SK-N-SH (cell line): ENCODE measurements at regions not wholly inside any gene's neighbourhood (a gene's known extent, or its start where the extent isn't known, plus 50 kb on each side); places are given as distances from the start of the nearest gene placed in this dataset.
A peak's percentile ranks its signal among the peaks of the same experiment; 100 is the strongest.

Source experiments
- CTCF ChIA-PET: fragments of 300-600, 350-600 bp; formaldehyde crosslinking; extraction: SDS; loops from one replicate; lab custom pipeline; 2021; lab: Yijun Ruan, JAX
- POLR2A ChIA-PET: fragments of 350-600 bp; sonication (Branson Sonifier 250); formaldehyde crosslinking; extraction: SDS; loops from one replicate; lab custom pipeline; 2020; ENCODE audit warnings: antibody characterized with exemption, inconsistent platforms; lab: Yijun Ruan, JAX
- DNase-seq: peaks from one replicate; pipeline ENCODE4 v3.0.0; 2012
- H2AFZ ChIP-seq: fragments of 200-600 bp; sonication (generic); 2 replicates; pipeline ENCODE4 v1.8.1; 2016; ENCODE audit warnings: antibody characterized with exemption, mild to moderate bottlenecking, low read depth
- H3F3A ChIP-seq: fragments of 200-600 bp; sonication (generic); replicated peaks from 2 replicates; pipeline ENCODE3; 2016; ENCODE audit warnings: antibody characterized with exemption, mild to moderate bottlenecking; ENCODE audit not compliant: insufficient read depth
- H3K27ac ChIP-seq, 2 experiments: fragments of 200-500 bp in 1 of 2; fragments of 200-600 bp in 1 of 2; sonication (Bioruptor generic) in 1 of 2; sonication (generic), shearing (Covaris generic) in 1 of 2; 2 replicates each; pipeline versions ENCODE4 v1.5.1 to v1.6.1; 2014 to 2016; ENCODE audit warnings: low read depth in 2 of 2, inconsistent platforms in 1 of 2, low read length in 1 of 2, mild to moderate bottlenecking in 1 of 2, mixed read lengths in 1 of 2
- H3K27me3 ChIP-seq: fragments of 200-600 bp; sonication (generic), shearing (Covaris generic); 2 replicates; pipeline ENCODE4 v1.6.1; 2016; ENCODE audit warnings: mixed run types; ENCODE audit not compliant: insufficient read depth
- H3K36me3 ChIP-seq, 2 experiments: fragments of 200-500 bp in 1 of 2; fragments of 200-600 bp in 1 of 2; sonication (Bioruptor generic) in 1 of 2; sonication (generic) in 1 of 2; replicated peaks in 1 of 2; 2 replicates each; pipeline versions ENCODE3 to v1.5.1; 2014 to 2016; ENCODE audit warnings: low read length in 1 of 2, mild to moderate bottlenecking in 1 of 2; ENCODE audit not compliant: insufficient read depth in 2 of 2, control insufficient read depth in 1 of 2
- H3K4me1 ChIP-seq, 2 experiments: fragments of 200-500 bp in 1 of 2; fragments of 200-600 bp in 1 of 2; sonication (Bioruptor generic) in 1 of 2; sonication (generic), shearing (Covaris generic) in 1 of 2; 2 replicates each; pipeline versions ENCODE4 v1.5.1 to v1.6.1; 2014 to 2016; ENCODE audit warnings: low read depth in 1 of 2, low read length in 1 of 2, mixed run types in 1 of 2; ENCODE audit not compliant: insufficient read depth in 2 of 2, control insufficient read depth in 1 of 2
- H3K4me2 ChIP-seq: fragments of 200-600 bp; sonication (generic), shearing (Covaris generic); 2 replicates; pipeline ENCODE4 v1.6.1; 2017; ENCODE audit warnings: mixed run types
- H3K4me3 ChIP-seq, 2 experiments: fragments of 200-500 bp in 1 of 2; fragments of 200-600 bp in 1 of 2; sonication (Bioruptor generic) in 1 of 2; sonication (generic), shearing (Covaris generic) in 1 of 2; 2 replicates each; pipeline versions ENCODE4 v1.5.1 to v1.8.1; 2014 to 2016; ENCODE audit warnings: low read depth in 2 of 2, inconsistent platforms in 1 of 2, low read length in 1 of 2, mild to moderate bottlenecking in 1 of 2, mixed read lengths in 1 of 2, moderate library complexity in 1 of 2
- H3K79me2 ChIP-seq: fragments of 200-600 bp; sonication (generic); 2 replicates; pipeline ENCODE4 v1.8.1; 2017; ENCODE audit warnings: mild to moderate bottlenecking; ENCODE audit not compliant: insufficient read depth
- H3K9ac ChIP-seq: fragments of 200-600 bp; sonication (generic); 2 replicates; pipeline ENCODE4 v1.6.1; 2017; ENCODE audit warnings: mixed run types
- H3K9me2 ChIP-seq: fragments of 200-600 bp; sonication (generic); 2 replicates; pipeline ENCODE4 v1.6.1; 2017; ENCODE audit warnings: mixed run types
- H3K9me3 ChIP-seq: fragments of 200-600 bp; sonication (generic); 2 replicates; pipeline ENCODE4 v1.6.1; 2017; ENCODE audit warnings: mixed run types, mild to moderate bottlenecking, moderate library complexity
- H4K20me1 ChIP-seq: fragments of 200-600 bp; sonication (generic); 2 replicates; pipeline ENCODE4 v1.6.1; 2017; ENCODE audit warnings: mild to moderate bottlenecking, mixed run types; ENCODE audit not compliant: insufficient read depth
- CHD2 ChIP-seq: fragments of 150-350 bp; IDR thresholded peaks from 2 replicates; pipeline ENCODE4 v1.6.1; 2018; ENCODE audit warnings: low read length; ENCODE audit not compliant: partially characterized antibody
- CTCF ChIP-seq: fragments of 200-600 bp; sonication (generic); IDR thresholded peaks from 2 replicates; pipeline ENCODE4 v1.6.1; 2017; ENCODE audit warnings: antibody characterized with exemption, mild to moderate bottlenecking, moderate library complexity
- ELF1 ChIP-seq: IDR thresholded peaks from 2 replicates; pipeline ENCODE4 v1.4.0; 2012
- EP300 ChIP-seq, 2 experiments: IDR thresholded peaks; 2 replicates each; pipeline versions ENCODE4 v1.4.0 to v1.6.1; 2012; ENCODE audit warnings: borderline replicate concordance in 1 of 2, low read depth in 1 of 2, low read length in 1 of 2
- FOXJ3 ChIP-seq: sonication (generic); formaldehyde crosslinking; IDR thresholded peaks from 2 replicates; pipeline ENCODE4 v1.5.1; 2020; ENCODE audit warnings: mild to moderate bottlenecking, missing genetic modification reagents
- GABPA ChIP-seq: IDR thresholded peaks from 2 replicates; pipeline ENCODE4 v1.4.0; 2012; ENCODE audit warnings: low read depth, mild to moderate bottlenecking
- JUND ChIP-seq: IDR thresholded peaks from 2 replicates; pipeline ENCODE4 v1.4.0; 2012
- MAX ChIP-seq: IDR thresholded peaks from 2 replicates; pipeline ENCODE4 v1.4.0; 2012; ENCODE audit warnings: low read depth
- MEF2A ChIP-seq: IDR thresholded peaks from 2 replicates; pipeline ENCODE4 v1.4.0; 2012; ENCODE audit warnings: low read depth, borderline replicate concordance
- REST ChIP-seq: IDR thresholded peaks from 2 replicates; pipeline ENCODE4 v1.6.1; 2012; ENCODE audit warnings: mild to moderate bottlenecking, low read depth, low read length, moderate library complexity
- RFX5 ChIP-seq: IDR thresholded peaks from 2 replicates; pipeline ENCODE4 v1.6.1; 2012; ENCODE audit warnings: mild to moderate bottlenecking, improper control_type of control experiment, low read length
- SIN3A ChIP-seq: IDR thresholded peaks from 2 replicates; pipeline ENCODE4 v1.6.1; 2012; ENCODE audit warnings: low read depth, mild to moderate bottlenecking, low read length, moderate library complexity, borderline replicate concordance
- YY1 ChIP-seq: IDR thresholded peaks from 2 replicates; pipeline ENCODE4 v1.4.0; 2012; ENCODE audit warnings: low read depth, mild to moderate bottlenecking
- ZBTB33 ChIP-seq: IDR thresholded peaks from 2 replicates; pipeline ENCODE4 v1.4.0; 2012; ENCODE audit warnings: low read depth, borderline replicate concordance
- WGBS: methylation state at CpG from one replicate; pipeline ENCODE4 v1.1.6; 2017; ENCODE audit warnings: low lambda C conversion rate; 5-methylcytosine and 5-hydroxymethylcytosine counted together

GRCh38 chr11:110376021-110376420 lies 53.7 kb upstream of the FDX1 start:
- no peaks in the 10 kb centered on the region for H3K36me3 ChIP-seq
- 100% methylated on average over 1 of the region's 1 CpG for WGBS
- POLR2A ChIA-PET = no interaction called here
- no peaks in the 10 kb centered on the region for H4K20me1 ChIP-seq
- no peak overlapping the region for H3K4me3 ChIP-seq
- H3K9me2 ChIP-seq = no peaks in the 10 kb centered on the region
- no peak overlapping the region for H3K27ac ChIP-seq
- no peaks in the 10 kb centered on the region for H3K79me2 ChIP-seq
- H3K4me2 ChIP-seq = no peak overlapping the region
- H3F3A ChIP-seq = peaks cover 3% of the 10 kb centered on the region
- no peak overlapping the region for H2AFZ ChIP-seq
- H3K4me1 ChIP-seq = peaks cover 6 to 18% of the 10 kb centered on the region in 2 experiments; a peak in 3 of 4 replicates
- H3K9ac ChIP-seq = no peak overlapping the region
- CTCF ChIA-PET = interaction anchor here (0.9 to 6.8 kb wide), 8 partner anchors 21 to 431 kb away, joined by 3 to 70 read pairs (median 4); no protein-coding TSS in a partner anchor
- no peak for TF ChIP-seq CTCF
- TF ChIP-seq CHD2 = no peak
- no peak for TF ChIP-seq SIN3A
- H3K27me3 ChIP-seq = no peaks in the 10 kb centered on the region
- H3K9me3 ChIP-seq = no peaks in the 10 kb centered on the region
- no peak for DNase-seq

GRCh38 chr11:110376711-110377324 lies 52.9 kb upstream of the FDX1 start:
- Histone ChIP-seq H4K20me1 (no peaks in the 10 kb centered on the region), H3K4me2 (0 out of 2 replicates have a peak overlapping the region, but pooled peaks have one; percentile 6), H3K79me2 (no peaks in the 10 kb centered on the region), H3K4me3 (peak overlapping the region; percentile 10 to 24; a peak in 2 of 4 replicates), H3K27ac (no peak overlapping the region), H3K27me3 (no peaks in the 10 kb centered on the region), H3K4me1 (peaks cover 6 to 18% of the 10 kb centered on the region in 2 experiments; a peak in 3 of 4 replicates), H3F3A (peaks cover 3% of the 10 kb centered on the region), H2AFZ (peak overlapping the region; percentile 52; the same call in 1 of the 2 replicates), H3K9ac (no peak overlapping the region), H3K36me3 (no peaks in the 10 kb centered on the region), H3K9me2 (no peaks in the 10 kb centered on the region), H3K9me3 (no peaks in the 10 kb centered on the region)
- ChIA-PET POLR2A (no interaction called here), CTCF (interaction anchor here (0.6 to 6.8 kb wide), 20 partner anchors 9 to 854 kb away, joined by 3 to 70 read pairs (median 4); partner anchors contain the start of genes FDX1, RDX and ZC3H12C)
- WGBS = 17% methylated on average over 6 of the region's 6 CpGs
- peak; percentile 67 for DNase-seq
- TF ChIP-seq EP300 (IDR thresholded peaks at IDR 0.05; ENCODE audit: borderline replicate concordance in 1 of 2, low read depth in 1 of 2, low read length in 1 of 2) (no peak), FOXJ3 (no peak), GABPA (no peak), MAX (no peak), MEF2A (no peak), ZBTB33 (no peak), ELF1 (no peak), YY1 (no peak), REST (no peak), JUND (no peak), CTCF (peak; percentile 92), RFX5 (0 out of 2 replicates have a peak, but pooled peaks have one; percentile 11)
